OCI-LY7 (cell line): ENCODE measurements at regions not wholly inside any gene's neighbourhood (a gene's known extent, or its start where the extent isn't known, plus 50 kb on each side); places are given as distances from the start of the nearest gene placed in this dataset.

Experiments used
- BruUV-seq: library from RNA; stranded (reverse); fragments of 400-500 nt; replicated peaks from 2 replicates; lab custom pipeline; 2021; lab: Mats Ljungman, UMichigan
- CTCF ChIA-PET: fragments of 300-600 bp; sonication (Branson Sonifier 250); formaldehyde crosslinking; loops from one replicate; lab custom pipeline; 2022; ENCODE audit warnings: antibody characterized with exemption; ENCODE audit not compliant: unreplicated experiment; lab: Charles Lee
- POLR2A ChIA-PET: fragments of 300-600 bp; sonication (Branson Sonifier 250); formaldehyde crosslinking; loops from one replicate; lab custom pipeline; 2022; ENCODE audit warnings: antibody characterized with exemption; lab: Charles Lee
- DNase-seq: peaks from one replicate; pipeline ENCODE4 v3.0.0-alpha.2; 2015; ENCODE audit warnings: low spot score
- H2AFZ ChIP-seq: fragments of 200-600 bp; sonication (generic), shearing (Covaris generic); 2 replicates; pipeline ENCODE4 v1.6.1; 2014; ENCODE audit warnings: mild to moderate bottlenecking, antibody characterized with exemption, low read length, moderate library complexity
- H3K27ac ChIP-seq: fragments of 200-600 bp; sonication (generic); 2 replicates; pipeline ENCODE4 v1.5.1; 2014; ENCODE audit warnings: mixed run types, low read depth, mild to moderate bottlenecking, moderate library complexity, low read length, inconsistent platforms; ENCODE audit not compliant: poor library complexity, severe bottlenecking
- H3K36me3 ChIP-seq: fragments of 200-600 bp; sonication (generic); 2 replicates; pipeline ENCODE4 v1.6.1; 2014; ENCODE audit warnings: mild to moderate bottlenecking, antibody characterized with exemption, low read length, moderate library complexity, mixed read lengths; ENCODE audit not compliant: insufficient read depth
- H3K4me1 ChIP-seq: fragments of 200-600 bp; sonication (generic); 2 replicates; pipeline ENCODE4 v1.5.1; 2014; ENCODE audit warnings: mild to moderate bottlenecking, low read length; ENCODE audit not compliant: insufficient read depth, poor library complexity, severe bottlenecking
- H3K4me2 ChIP-seq: fragments of 200-600 bp; sonication (generic); 2 replicates; pipeline ENCODE4 v1.6.1; 2014; ENCODE audit warnings: mild to moderate bottlenecking, low read length
- H3K4me3 ChIP-seq: fragments of 200-600 bp; sonication (generic); 2 replicates; pipeline ENCODE4 v1.5.1; 2014; ENCODE audit warnings: mild to moderate bottlenecking, low read depth, low read length; ENCODE audit not compliant: poor library complexity, severe bottlenecking
- H3K79me2 ChIP-seq: fragments of 200-600 bp; sonication (generic); 2 replicates; pipeline ENCODE4 v1.6.1; 2016; ENCODE audit warnings: low read depth, mild to moderate bottlenecking, low read length, moderate library complexity, mixed read lengths; ENCODE audit not compliant: insufficient read depth
- H3K9me2 ChIP-seq: fragments of 200-600 bp; sonication (generic); 2 replicates; pipeline ENCODE4 v1.6.1; 2016; ENCODE audit warnings: mild to moderate bottlenecking, low read length, mixed read lengths; ENCODE audit not compliant: insufficient read depth
- H3K9me3 ChIP-seq: fragments of 200-600 bp; sonication (generic); 2 replicates; pipeline ENCODE4 v1.6.1; 2014; ENCODE audit warnings: mild to moderate bottlenecking, mixed run types, low read length, mixed read lengths
- H4K20me1 ChIP-seq: fragments of 200-600 bp; sonication (generic); 2 replicates; pipeline ENCODE4 v1.6.1; 2014; ENCODE audit warnings: mild to moderate bottlenecking, antibody characterized with exemption, low read length, moderate library complexity, mixed read lengths; ENCODE audit not compliant: insufficient read depth
- EZH2phosphoT487 ChIP-seq: fragments of 200-600 bp; sonication (generic); IDR thresholded peaks from 2 replicates; pipeline ENCODE4 v1.6.1; 2018; ENCODE audit warnings: low read depth, borderline replicate concordance, mild to moderate bottlenecking, mixed run types, antibody characterized with exemption, low read length, moderate library complexity, mixed read lengths
- intact Hi-C: fragments of 100-400 bp; cut with micrococcal nuclease; formaldehyde crosslinking; loops from one replicate; pipeline ENCODE4 v1.10.0; 2022; ENCODE audit not compliant: unreplicated experiment
- TF ChIP-seq, protein P1 (sequence below): fragments of 200-600 bp; sonication (generic); conservative IDR thresholded peaks from 2 replicates; pipeline ENCODE4 v1.5.1; 2014; ENCODE audit warnings: mild to moderate bottlenecking, antibody characterized with exemption, low read length, moderate library complexity, mixed read lengths

DNA sequence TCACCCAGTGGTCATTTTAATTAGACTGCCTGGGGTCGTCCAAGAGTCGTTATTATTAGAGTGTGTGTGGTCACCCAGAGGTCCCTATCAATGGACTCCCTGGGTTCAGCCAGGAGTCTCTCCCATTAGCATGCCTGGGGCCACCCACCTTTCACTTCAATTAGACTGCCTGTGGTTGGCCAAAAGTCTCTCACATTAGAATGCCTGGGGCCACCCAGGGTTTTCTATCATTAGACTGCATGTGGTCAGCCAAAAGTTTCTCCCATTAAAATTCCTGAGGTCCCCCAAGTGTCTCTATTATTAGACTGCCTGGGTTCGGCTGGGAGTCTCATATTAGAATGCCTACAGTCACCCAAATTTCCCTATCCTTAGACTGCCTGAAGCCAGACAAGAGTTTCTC is 1472.6 kb downstream of the UQCRFS1 start:
- TF ChIP-seq EZH2phosphoT487: no peak
- TF ChIP-seq, protein P1, sequence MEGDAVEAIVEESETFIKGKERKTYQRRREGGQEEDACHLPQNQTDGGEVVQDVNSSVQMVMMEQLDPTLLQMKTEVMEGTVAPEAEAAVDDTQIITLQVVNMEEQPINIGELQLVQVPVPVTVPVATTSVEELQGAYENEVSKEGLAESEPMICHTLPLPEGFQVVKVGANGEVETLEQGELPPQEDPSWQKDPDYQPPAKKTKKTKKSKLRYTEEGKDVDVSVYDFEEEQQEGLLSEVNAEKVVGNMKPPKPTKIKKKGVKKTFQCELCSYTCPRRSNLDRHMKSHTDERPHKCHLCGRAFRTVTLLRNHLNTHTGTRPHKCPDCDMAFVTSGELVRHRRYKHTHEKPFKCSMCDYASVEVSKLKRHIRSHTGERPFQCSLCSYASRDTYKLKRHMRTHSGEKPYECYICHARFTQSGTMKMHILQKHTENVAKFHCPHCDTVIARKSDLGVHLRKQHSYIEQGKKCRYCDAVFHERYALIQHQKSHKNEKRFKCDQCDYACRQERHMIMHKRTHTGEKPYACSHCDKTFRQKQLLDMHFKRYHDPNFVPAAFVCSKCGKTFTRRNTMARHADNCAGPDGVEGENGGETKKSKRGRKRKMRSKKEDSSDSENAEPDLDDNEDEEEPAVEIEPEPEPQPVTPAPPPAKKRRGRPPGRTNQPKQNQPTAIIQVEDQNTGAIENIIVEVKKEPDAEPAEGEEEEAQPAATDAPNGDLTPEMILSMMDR: no peak
- Histone ChIP-seq H3K27ac (no peak overlapping the region), H3K9me2 (no peaks in the 10 kb centered on the region), H3K4me1 (no peaks in the 10 kb centered on the region), H3K36me3 (no peaks in the 10 kb centered on the region), H3K4me3 (no peak overlapping the region), H4K20me1 (no peaks in the 10 kb centered on the region), H3K4me2 (no peak overlapping the region), H3K9me3 (no peaks in the 10 kb centered on the region), H3K79me2 (no peaks in the 10 kb centered on the region), H2AFZ (no peak overlapping the region)
- POLR2A ChIA-PET: no interaction called here
- DNase-seq: no peak
- intact Hi-C loops: no loop called here
- CTCF ChIA-PET: no interaction called here
- BruUV-seq: no TSS peak

DNA sequence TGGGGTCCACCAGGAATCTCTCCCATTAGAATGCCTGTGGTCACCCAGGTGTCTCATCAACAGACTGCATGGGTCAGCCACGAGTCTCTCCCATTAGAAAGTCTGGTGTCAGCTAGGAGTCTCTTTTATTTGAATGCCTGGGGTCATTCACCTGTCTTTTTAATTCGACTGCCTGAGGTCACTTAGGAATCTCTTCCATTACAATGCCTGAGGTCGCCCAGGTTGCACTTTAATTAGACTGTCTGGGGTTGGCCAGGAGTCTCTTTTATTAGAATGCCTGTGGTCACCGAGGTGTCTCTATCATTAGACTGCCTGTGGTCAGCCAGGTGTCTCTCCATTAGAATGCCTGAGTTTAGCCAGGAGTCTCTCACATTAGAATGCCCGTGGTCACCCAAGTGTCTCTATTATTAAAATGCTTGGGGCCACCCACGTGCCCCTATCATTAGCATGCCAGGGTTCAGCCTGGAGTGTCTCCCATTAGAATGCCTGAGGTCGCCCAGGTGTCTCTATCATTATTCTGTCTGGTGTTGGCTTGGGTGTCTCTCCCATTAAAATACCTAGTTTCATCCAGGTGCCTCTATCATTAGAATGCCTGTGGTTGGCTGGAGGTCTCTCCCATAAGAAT is 1474.3 kb downstream of the UQCRFS1 start:
- H4K20me1 ChIP-seq: no peaks in the 10 kb centered on the region
- ChIA-PET POLR2A (no interaction called here), CTCF (no interaction called here)
- H3K36me3 ChIP-seq: no peaks in the 10 kb centered on the region
- H3K4me3 ChIP-seq: no peak overlapping the region
- H3K9me2 ChIP-seq: no peaks in the 10 kb centered on the region
- H3K9me3 ChIP-seq: no peaks in the 10 kb centered on the region
- H3K79me2 ChIP-seq: no peaks in the 10 kb centered on the region
- TF ChIP-seq EZH2phosphoT487: no peak
- TF ChIP-seq, protein P1: no peak
- DNase-seq: no peak
- H2AFZ ChIP-seq: no peak overlapping the region
- no peak overlapping the region for H3K27ac ChIP-seq
- intact Hi-C loops: no loop called here
- no peak overlapping the region for H3K4me2 ChIP-seq
- no TSS peak for BruUV-seq
- no peaks in the 10 kb centered on the region for H3K4me1 ChIP-seq

DNA sequence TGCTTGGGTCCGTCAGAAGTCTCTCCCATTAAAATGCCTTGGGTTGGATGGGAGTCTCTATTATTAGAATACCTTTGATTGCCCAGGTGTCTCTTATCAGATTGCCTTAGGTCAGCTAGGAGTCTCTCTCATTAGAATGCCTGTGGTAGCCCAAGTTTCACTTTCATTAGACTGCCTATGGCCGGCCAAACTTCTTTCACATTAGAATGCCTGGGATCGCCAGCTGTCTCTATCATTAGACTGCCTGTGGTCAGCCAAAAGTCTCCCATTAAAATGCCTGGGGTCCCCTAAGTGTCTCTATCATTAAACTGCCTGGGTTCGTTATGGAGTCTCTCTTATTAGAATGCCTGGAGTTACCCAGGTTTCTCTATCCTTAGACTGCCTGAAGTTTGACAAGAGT is 1476.7 kb downstream of the UQCRFS1 start:
- Histone ChIP-seq H3K4me3 (no peak overlapping the region), H3K9me3 (peaks cover 2% of the 10 kb centered on the region; the same call in 1 of the 2 replicates), H3K9me2 (no peaks in the 10 kb centered on the region), H3K4me2 (no peak overlapping the region), H3K36me3 (no peaks in the 10 kb centered on the region), H3K79me2 (no peaks in the 10 kb centered on the region), H3K27ac (no peak overlapping the region), H3K4me1 (no peaks in the 10 kb centered on the region), H4K20me1 (no peaks in the 10 kb centered on the region), H2AFZ (no peak overlapping the region)
- ChIA-PET CTCF (no interaction called here), POLR2A (no interaction called here)
- no peak for DNase-seq
- no TSS peak for BruUV-seq
- intact Hi-C loops: no loop called here
- no peak for TF ChIP-seq EZH2phosphoT487
- TF ChIP-seq, protein P1: no peak
